ENCODE measurements at regions not wholly inside any gene's neighbourhood (a gene's known extent, or its start where the extent isn't known, plus 50 kb on each side); places are given as distances from the start of the nearest gene placed in this dataset.

DNA sequence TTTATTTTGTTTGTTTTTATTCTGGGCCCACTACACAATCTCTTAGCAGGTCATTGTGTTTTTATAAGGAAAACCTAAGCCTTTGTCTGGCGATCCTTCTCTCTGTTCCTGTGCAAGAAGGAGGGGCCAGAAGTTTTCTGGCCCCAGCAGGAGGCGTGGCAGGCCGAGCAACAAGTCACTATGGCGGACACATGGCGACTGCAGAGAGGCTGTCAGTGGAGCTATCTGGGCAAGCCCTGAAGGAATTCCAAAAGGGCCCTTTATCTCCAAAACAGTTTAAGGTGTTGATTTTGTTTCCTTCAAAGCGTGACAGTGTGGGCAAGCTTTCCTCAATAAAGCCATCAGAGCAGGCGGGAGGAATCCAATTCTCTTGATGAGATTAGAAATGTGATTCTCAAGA, 118.8 kb upstream of the CTAGE1 start:
- POLR2A ChIA-PET: no interaction called here
- no peak for DNase-seq (ENCODE audit: extremely low spot score)
- CTCF ChIA-PET: interaction anchor here (1.2 kb wide), 1 partner anchor 12 kb away, joined by 3 read pairs; no protein-coding TSS in a partner anchor
- TF ChIP-seq, protein P1, sequence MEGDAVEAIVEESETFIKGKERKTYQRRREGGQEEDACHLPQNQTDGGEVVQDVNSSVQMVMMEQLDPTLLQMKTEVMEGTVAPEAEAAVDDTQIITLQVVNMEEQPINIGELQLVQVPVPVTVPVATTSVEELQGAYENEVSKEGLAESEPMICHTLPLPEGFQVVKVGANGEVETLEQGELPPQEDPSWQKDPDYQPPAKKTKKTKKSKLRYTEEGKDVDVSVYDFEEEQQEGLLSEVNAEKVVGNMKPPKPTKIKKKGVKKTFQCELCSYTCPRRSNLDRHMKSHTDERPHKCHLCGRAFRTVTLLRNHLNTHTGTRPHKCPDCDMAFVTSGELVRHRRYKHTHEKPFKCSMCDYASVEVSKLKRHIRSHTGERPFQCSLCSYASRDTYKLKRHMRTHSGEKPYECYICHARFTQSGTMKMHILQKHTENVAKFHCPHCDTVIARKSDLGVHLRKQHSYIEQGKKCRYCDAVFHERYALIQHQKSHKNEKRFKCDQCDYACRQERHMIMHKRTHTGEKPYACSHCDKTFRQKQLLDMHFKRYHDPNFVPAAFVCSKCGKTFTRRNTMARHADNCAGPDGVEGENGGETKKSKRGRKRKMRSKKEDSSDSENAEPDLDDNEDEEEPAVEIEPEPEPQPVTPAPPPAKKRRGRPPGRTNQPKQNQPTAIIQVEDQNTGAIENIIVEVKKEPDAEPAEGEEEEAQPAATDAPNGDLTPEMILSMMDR (IDR thresholded peaks at IDR 0.05; ENCODE audit: control extremely low read depth, extremely low read depth, low read depth, missing control alignments): no peak

DNA sequence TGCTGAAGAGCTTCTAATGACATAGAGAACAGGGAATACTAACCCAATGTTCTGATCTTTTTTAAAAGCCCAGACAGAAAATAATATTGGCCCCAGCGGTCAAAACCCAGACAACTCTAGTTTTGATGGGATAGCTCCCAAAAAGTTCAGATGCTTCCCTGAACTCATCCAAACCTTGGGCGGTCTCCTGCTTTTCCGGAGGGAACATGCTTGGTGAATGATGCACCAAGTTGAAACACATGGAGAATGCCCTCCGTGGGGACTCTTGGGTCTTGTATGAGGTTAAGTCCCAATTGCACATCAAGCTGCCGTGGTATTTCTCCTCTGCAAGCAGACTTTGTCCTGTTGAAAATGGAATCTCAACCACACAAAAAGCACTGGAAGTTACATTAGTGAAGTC, 120.7 kb upstream of the CTAGE1 start:
- TF ChIP-seq, protein P1 (IDR thresholded peaks at IDR 0.05; ENCODE audit: control extremely low read depth, extremely low read depth, low read depth, missing control alignments): no peak
- POLR2A ChIA-PET: no interaction called here
- CTCF ChIA-PET: no interaction called here
- no peak for DNase-seq (ENCODE audit: extremely low spot score)

DNA sequence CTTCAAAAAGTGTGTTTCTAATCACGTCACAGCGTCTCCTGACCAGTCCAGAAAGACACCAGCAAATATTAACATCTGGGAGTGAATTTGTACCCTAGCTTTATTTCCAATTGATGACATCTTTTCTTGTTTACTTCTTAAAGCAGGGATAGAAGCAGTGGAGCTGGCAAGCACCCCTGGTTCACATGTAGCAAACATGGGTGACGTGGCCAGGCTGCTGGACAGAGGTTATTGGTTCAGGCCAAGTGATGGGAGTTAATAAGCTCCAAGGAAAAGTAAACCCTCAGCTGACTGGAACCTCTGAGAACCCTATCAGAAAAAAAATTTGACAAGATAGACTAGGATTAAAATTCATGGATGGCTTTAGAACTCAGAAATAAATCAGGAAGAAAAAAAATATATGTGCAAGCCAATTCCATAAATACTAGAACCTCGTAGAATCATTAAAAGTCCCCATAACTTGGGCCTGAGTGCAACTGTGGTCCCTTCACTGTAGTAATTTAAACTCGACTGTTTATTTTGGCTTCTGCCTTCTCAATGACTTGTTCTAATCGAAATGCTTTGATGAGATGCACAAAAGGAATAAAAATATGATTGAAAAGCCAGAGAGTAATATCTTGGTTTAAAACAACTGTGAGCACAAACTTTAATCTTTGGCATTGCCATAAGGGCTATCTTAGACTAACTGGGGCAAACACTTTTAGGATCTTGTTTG, 121.5 kb upstream of the CTAGE1 start:
- POLR2A ChIA-PET: no interaction called here
- CTCF ChIA-PET: no interaction called here
- TF ChIP-seq, protein P1 (IDR thresholded peaks at IDR 0.05; ENCODE audit: control extremely low read depth, extremely low read depth, low read depth, missing control alignments): no peak
- no peak for DNase-seq (ENCODE audit: extremely low spot score)

DNA sequence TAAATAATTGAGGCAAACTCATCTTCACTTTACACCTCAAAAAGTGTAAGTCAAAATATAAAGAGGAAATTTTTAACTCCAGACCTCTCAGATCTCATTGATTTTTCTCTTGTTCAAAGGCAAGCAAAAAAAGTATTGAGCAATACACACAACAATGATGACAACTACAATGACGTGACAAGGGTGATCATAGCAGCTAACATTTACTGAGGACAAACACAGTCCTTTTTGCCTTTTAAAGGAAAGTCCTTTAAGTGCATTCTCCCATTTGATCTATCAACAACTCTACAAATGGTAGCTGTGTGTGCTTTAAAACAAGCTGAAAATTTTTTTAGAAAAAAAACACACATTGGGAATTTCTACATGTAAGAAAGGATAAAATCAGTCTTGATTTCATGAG, 123.5 kb upstream of the CTAGE1 start:
- CTCF ChIA-PET: no interaction called here
- no peak for DNase-seq (ENCODE audit: extremely low spot score)
- TF ChIP-seq, protein P1 (IDR thresholded peaks at IDR 0.05; ENCODE audit: control extremely low read depth, extremely low read depth, low read depth, missing control alignments): no peak
- POLR2A ChIA-PET: no interaction called here

DNA sequence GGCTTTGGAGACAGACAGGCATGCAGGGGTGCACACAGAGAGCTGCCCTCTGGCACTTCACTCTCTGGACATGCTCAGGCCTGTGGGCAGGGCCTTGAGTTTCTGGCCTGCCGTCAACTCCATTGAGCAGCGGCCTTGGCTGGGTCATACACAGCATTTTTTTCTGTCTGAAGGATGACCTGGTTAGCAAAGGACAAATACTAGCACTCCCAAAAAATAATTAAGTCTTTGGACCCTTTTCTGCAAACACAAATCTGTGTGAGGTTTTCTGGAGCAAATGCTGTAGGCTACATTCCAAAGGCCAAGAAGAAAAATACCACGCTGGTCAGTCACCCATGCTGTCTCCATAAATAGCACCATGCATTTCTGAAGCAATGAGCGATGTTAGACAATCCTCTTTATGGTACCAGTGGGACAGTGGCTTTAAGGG, 124.7 kb upstream of the CTAGE1 start:
- ChIA-PET CTCF (no interaction called here), POLR2A (no interaction called here)
- TF ChIP-seq, protein P1 (IDR thresholded peaks at IDR 0.05; ENCODE audit: control extremely low read depth, extremely low read depth, low read depth, missing control alignments): no peak
- no peak for DNase-seq (ENCODE audit: extremely low spot score)

DNA sequence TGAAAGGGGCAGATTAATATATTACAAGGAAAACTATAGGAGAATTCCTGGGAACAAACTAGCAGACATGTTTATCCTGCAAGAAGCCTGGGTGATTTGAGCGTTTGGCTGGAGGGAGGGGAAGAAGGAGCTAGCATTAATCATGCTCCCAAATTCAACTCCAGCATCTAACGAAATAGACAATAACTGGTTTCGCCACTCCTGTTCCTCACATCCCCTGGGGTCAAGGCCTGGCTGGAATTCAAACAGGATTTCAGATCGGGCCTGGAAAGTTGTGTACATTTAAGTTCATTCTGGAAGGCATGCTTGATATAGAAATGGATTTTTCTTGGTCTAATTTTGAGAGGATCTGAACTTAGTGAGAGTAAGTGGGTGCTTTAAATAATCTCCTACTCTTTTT, 126.1 kb upstream of the CTAGE1 start:
- POLR2A ChIA-PET: no interaction called here
- TF ChIP-seq, protein P1 (IDR thresholded peaks at IDR 0.05; ENCODE audit: control extremely low read depth, extremely low read depth, low read depth, missing control alignments): no peak
- CTCF ChIA-PET: no interaction called here
- DNase-seq (ENCODE audit: extremely low spot score): no peak

All from GM10248 (cell line).